Type B pancreatic cell (in vitro differentiated cells): ENCODE measurements at regions not wholly inside any gene's neighbourhood (a gene's known extent, or its start where the extent isn't known, plus 50 kb on each side); places are given as distances from the start of the nearest gene placed in this dataset.
A peak's percentile ranks its signal among the peaks of the same experiment; 100 is the strongest.

ENCODE experiments used
- DNase-seq: peaks from one replicate; pipeline ENCODE4 v3.0.0; 2021; ENCODE audit warnings: mixed read lengths; ENCODE audit not compliant: unreplicated experiment; ENCODE audit errors: extremely low spot score
- H3K27ac Mint-ChIP-seq: 2 replicates; pipeline ENCODE4 v1.8.0; 2021; ENCODE audit warnings: mild to moderate bottlenecking, mixed read lengths
- H3K27me3 Mint-ChIP-seq: 2 replicates; pipeline ENCODE4 v1.8.0; 2021; ENCODE audit warnings: mixed read lengths
- H3K36me3 Mint-ChIP-seq: 2 replicates; pipeline ENCODE4 v1.8.0; 2021; ENCODE audit warnings: mixed read lengths
- H3K4me1 Mint-ChIP-seq: one replicate; pipeline ENCODE4 v1.8.0; 2021; ENCODE audit warnings: mixed read lengths; ENCODE audit not compliant: unreplicated experiment
- H3K4me3 Mint-ChIP-seq: 2 replicates; pipeline ENCODE4 v1.8.0; 2021; ENCODE audit warnings: mild to moderate bottlenecking, mixed read lengths
- H3K9me3 Mint-ChIP-seq: 2 replicates; pipeline ENCODE4 v1.8.0; 2021; ENCODE audit warnings: mixed read lengths
- TF ChIP-seq, protein P1 (sequence below): fragments of 200-600 bp; sonication (generic); conservative IDR thresholded peaks from 2 replicates; pipeline ENCODE4 v1.5.0; 2021; ENCODE audit warnings: antibody characterized with exemption, mild to moderate bottlenecking

DNA sequence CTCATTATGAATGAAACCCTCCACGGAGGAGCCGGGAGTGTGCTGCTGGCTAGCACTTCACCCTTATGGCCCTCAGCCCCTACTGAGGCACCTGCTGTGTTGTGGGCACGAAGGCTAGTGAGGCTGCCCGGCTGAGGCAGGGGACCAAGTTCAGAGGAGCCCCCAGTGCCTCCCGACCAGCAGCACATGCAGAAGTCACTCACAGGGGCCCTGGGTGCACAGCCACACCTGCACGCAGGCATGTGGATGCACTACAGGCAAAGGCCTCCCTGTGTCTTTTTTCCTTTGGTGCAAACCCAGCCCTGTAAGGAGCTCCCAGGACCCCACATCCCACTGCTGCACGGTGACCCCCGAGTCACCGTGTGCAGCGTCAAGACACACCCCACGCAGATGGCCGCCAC is 261.5 kb downstream of the BRD1 start:
- DNase-seq: no peak

DNA sequence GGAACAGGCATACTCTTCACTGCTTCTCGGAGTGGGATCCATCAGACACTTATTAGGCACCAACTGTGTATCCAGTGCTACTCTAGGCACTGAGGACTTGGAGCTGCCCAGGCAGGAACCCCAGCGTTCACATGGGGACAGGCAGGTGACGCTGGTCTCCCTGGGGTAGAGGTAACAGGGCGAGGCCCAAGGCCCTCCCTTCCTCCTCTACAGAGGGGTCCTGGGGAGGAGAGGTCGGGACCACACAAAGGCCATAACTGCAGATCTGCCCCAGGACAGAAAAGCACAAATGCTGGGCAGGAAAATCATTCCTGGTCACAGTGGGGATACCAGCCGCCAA is 262.2 kb downstream of the BRD1 start:
- no peaks in the 10 kb centered on the region for H3K9me3 Mint-ChIP-seq
- H3K4me1 Mint-ChIP-seq: no peaks in the 10 kb centered on the region
- no peak overlapping the region for H3K4me3 Mint-ChIP-seq
- H3K27me3 Mint-ChIP-seq: no peaks in the 10 kb centered on the region
- no peaks in the 10 kb centered on the region for H3K36me3 Mint-ChIP-seq
- DNase-seq: peak; percentile 51
- no peak overlapping the region for H3K27ac Mint-ChIP-seq
- TF ChIP-seq, protein P1, sequence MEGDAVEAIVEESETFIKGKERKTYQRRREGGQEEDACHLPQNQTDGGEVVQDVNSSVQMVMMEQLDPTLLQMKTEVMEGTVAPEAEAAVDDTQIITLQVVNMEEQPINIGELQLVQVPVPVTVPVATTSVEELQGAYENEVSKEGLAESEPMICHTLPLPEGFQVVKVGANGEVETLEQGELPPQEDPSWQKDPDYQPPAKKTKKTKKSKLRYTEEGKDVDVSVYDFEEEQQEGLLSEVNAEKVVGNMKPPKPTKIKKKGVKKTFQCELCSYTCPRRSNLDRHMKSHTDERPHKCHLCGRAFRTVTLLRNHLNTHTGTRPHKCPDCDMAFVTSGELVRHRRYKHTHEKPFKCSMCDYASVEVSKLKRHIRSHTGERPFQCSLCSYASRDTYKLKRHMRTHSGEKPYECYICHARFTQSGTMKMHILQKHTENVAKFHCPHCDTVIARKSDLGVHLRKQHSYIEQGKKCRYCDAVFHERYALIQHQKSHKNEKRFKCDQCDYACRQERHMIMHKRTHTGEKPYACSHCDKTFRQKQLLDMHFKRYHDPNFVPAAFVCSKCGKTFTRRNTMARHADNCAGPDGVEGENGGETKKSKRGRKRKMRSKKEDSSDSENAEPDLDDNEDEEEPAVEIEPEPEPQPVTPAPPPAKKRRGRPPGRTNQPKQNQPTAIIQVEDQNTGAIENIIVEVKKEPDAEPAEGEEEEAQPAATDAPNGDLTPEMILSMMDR: no peak

More for the DNA sequence above, 261.5 kb downstream of the BRD1 start:
- no peak overlapping the region for H3K4me3 Mint-ChIP-seq
- TF ChIP-seq, protein P1: no peak
- H3K27ac Mint-ChIP-seq: no peak overlapping the region
- no peaks in the 10 kb centered on the region for H3K9me3 Mint-ChIP-seq
- no peaks in the 10 kb centered on the region for H3K4me1 Mint-ChIP-seq
- H3K27me3 Mint-ChIP-seq: no peaks in the 10 kb centered on the region
- no peaks in the 10 kb centered on the region for H3K36me3 Mint-ChIP-seq

DNA sequence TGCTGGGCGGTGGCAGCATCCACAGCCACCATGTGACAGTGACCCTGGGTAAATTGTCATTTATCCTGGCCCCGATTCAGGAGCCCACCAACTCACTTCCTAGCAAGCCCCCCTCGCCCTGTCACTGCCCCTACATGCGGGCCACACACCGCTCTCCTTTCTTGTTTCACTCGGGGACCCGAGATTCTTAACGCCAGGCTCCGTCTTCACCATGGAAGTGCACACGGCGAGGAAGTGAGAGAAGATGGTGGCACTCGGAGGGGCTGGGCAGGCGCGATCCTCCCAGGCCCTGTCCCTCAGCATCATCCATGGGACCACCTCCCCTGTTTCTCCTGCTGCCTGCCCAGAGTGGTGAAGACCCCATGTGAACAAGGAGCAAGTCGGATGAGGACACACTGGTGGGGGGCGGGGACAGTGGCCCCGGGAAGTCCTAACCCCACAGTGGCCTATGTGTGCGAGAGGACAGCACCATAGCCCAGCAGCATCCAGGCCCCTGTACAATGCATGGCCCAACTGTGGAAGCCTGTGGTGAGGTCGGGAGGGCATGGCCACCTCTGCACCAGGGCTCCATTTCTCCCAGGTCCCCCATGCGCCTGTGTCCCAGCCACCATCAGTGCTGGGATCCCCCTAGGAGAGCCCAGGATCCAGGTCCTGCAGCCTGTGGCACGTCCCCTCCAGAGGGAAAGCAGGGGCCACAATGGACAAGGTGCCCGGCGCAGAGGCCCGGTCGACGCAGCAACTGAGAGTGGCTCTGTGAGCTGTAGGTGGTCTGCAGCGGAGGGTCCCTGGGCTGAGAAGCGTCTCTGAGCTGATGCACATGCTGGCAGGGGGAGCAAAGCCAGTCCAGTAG is 262.8 kb downstream of the BRD1 start:
- Mint-ChIP-seq H3K36me3 (no peaks in the 10 kb centered on the region), H3K27ac (no peak overlapping the region), H3K9me3 (no peaks in the 10 kb centered on the region), H3K4me3 (no peak overlapping the region), H3K27me3 (no peaks in the 10 kb centered on the region), H3K4me1 (no peaks in the 10 kb centered on the region)
- TF ChIP-seq, protein P1: no peak
- peak; percentile 54 for DNase-seq

DNA sequence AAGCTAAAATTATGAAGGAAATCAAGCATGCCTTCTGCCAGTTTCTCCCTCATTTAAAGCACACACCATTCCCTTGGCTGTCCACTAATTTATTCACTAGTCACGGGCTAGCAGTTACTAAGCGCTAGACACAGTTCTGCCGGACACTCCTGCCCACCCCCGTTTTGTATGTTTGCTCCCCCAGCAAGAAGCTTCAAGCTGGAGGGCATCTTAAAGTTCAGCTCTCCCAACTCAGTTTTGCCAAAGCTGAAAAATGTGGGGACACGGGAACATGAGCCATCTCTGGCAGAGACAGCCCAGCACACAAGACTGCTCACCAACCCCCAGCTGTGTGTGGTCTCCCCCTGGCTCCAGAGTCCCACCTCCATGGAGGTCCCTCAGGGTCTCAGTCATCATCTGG is 263.6 kb downstream of the BRD1 start:
- TF ChIP-seq, protein P1: no peak
- Mint-ChIP-seq H3K4me1 (no peaks in the 10 kb centered on the region), H3K27me3 (no peaks in the 10 kb centered on the region), H3K4me3 (no peak overlapping the region), H3K27ac (no peak overlapping the region), H3K36me3 (no peaks in the 10 kb centered on the region), H3K9me3 (no peaks in the 10 kb centered on the region)
- peak; percentile 42 for DNase-seq

DNA sequence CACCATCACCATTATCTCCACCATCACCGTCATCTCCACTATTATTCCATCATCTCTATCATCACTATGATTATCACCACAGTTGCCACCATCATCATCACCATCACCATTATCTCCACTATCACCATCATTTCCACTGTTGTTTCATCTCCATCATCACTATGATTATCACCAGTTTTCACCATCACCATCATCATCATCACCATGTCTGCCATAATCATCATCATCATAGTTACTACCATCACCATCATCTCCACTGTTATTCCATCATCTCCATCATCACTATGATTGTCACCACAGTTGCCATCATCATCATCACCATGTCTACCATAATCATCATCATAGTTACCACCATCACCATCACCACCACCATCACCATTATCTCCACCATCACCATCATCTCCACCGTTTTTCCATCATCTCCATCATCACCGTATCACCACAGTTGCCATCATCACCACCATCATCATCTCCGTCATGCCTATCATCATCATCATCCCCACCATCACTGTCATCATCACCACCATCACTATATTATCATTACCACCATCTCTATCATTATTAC is 264.9 kb downstream of the BRD1 start:
- DNase-seq: no peak
- no peak overlapping the region for H3K27ac Mint-ChIP-seq
- no peak overlapping the region for H3K4me3 Mint-ChIP-seq
- no peaks in the 10 kb centered on the region for H3K4me1 Mint-ChIP-seq
- H3K36me3 Mint-ChIP-seq: no peaks in the 10 kb centered on the region
- no peaks in the 10 kb centered on the region for H3K9me3 Mint-ChIP-seq
- no peaks in the 10 kb centered on the region for H3K27me3 Mint-ChIP-seq
- TF ChIP-seq, protein P1: no peak
